ENCODE measurements at regions not wholly inside any gene's neighbourhood (a gene's known extent, or its start where the extent isn't known, plus 50 kb on each side); places are given as distances from the start of the nearest gene placed in this dataset.

- Histone ChIP-seq H3K4me1 (ENCODE audit: low read depth) (no peaks in the 10 kb centered on the region), H3K36me3 (ENCODE audit: low read depth) (no peaks in the 10 kb centered on the region), H3K4me3 (no peak overlapping the region), H3K9me3 (no peaks in the 10 kb centered on the region)
- intact Hi-C loops (cut with DNase I, micrococcal nuclease): no loop called here
- DNase-seq (no peak), ATAC-seq (no peak)
- TF ChIP-seq, protein P1, sequence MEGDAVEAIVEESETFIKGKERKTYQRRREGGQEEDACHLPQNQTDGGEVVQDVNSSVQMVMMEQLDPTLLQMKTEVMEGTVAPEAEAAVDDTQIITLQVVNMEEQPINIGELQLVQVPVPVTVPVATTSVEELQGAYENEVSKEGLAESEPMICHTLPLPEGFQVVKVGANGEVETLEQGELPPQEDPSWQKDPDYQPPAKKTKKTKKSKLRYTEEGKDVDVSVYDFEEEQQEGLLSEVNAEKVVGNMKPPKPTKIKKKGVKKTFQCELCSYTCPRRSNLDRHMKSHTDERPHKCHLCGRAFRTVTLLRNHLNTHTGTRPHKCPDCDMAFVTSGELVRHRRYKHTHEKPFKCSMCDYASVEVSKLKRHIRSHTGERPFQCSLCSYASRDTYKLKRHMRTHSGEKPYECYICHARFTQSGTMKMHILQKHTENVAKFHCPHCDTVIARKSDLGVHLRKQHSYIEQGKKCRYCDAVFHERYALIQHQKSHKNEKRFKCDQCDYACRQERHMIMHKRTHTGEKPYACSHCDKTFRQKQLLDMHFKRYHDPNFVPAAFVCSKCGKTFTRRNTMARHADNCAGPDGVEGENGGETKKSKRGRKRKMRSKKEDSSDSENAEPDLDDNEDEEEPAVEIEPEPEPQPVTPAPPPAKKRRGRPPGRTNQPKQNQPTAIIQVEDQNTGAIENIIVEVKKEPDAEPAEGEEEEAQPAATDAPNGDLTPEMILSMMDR (IDR thresholded peaks at IDR 0.05): no peak
These were observed 450.1 kb downstream of the METTL4 start for GRCh38 chr18:2121224-2121623.

- Histone ChIP-seq H3K4me1 (ENCODE audit: low read depth) (no peaks in the 10 kb centered on the region), H3K9me3 (no peaks in the 10 kb centered on the region), H3K4me3 (no peak overlapping the region), H3K36me3 (ENCODE audit: low read depth) (no peaks in the 10 kb centered on the region)
- intact Hi-C loops (cut with DNase I, micrococcal nuclease): no loop called here
- ATAC-seq: no peak
- no peak for DNase-seq
- TF ChIP-seq, protein P1 (IDR thresholded peaks at IDR 0.05): no peak
These were observed 448.2 kb downstream of the METTL4 start for GRCh38 chr18:2123077-2123476.

DNA sequence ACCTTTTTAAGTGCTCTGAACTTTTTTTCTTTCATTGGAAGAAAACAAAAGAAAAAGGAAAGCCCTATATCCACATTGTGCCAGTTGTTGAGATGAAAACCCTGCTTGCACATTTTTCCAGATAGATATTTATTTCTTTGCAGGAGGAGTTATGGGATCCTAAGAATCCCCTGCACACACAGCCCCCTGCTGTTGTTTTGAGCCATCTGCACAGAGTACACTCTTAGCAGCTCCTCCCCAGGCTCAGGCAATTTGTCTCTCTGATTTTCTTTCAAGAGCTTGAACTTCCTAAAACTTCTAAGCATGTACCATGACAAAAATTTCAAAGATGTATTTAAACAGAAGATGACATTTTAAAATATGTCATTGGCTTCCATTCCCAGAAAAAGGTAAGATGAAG, 436.9 kb downstream of the METTL4 start:
- Histone ChIP-seq H3K4me1 (ENCODE audit: low read depth) (no peaks in the 10 kb centered on the region), H3K9me3 (no peaks in the 10 kb centered on the region), H3K4me3 (no peak overlapping the region), H3K36me3 (ENCODE audit: low read depth) (no peaks in the 10 kb centered on the region)
- TF ChIP-seq, protein P1 (IDR thresholded peaks at IDR 0.05): no peak
- no peak for DNase-seq
- intact Hi-C loops (cut with DNase I, micrococcal nuclease): no loop called here
- no peak for ATAC-seq

DNA sequence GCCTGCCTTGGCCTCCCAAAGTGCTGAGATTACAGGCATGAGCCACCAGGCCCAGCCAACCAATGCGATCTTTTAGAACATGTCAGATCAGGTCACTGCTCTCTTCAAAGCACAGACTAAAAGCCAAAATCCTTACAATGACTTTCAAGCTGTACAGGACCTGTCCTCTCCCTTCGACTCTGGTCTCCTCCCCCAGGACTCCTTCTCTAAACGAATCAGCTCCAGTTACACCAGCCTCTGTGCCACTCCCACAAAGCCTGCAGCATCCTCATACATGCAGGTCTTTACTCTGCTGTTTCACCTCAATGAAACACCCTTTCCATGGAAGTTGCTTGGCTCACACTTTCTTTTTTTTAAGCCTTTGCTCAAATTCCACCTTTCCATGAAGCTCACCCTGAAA, 436.0 kb downstream of the METTL4 start:
- ATAC-seq (no peak), DNase-seq (no peak)
- intact Hi-C loops (cut with DNase I, micrococcal nuclease): no loop called here
- no peak overlapping the region for H3K4me3 ChIP-seq
- H3K9me3 ChIP-seq: no peaks in the 10 kb centered on the region
- TF ChIP-seq, protein P1 (IDR thresholded peaks at IDR 0.05): no peak
- no peaks in the 10 kb centered on the region for H3K4me1 ChIP-seq (ENCODE audit: low read depth)
- H3K36me3 ChIP-seq (ENCODE audit: low read depth): no peaks in the 10 kb centered on the region

- Histone ChIP-seq H3K4me1 (ENCODE audit: low read depth) (no peaks in the 10 kb centered on the region), H3K36me3 (ENCODE audit: low read depth) (no peaks in the 10 kb centered on the region), H3K4me3 (no peak overlapping the region), H3K9me3 (no peaks in the 10 kb centered on the region)
- DNase-seq (no peak), ATAC-seq (no peak)
- intact Hi-C loops (cut with DNase I, micrococcal nuclease): no loop called here
- TF ChIP-seq, protein P1 (IDR thresholded peaks at IDR 0.05): no peak
These were observed 432.8 kb downstream of the METTL4 start for GRCh38 chr18:2138552-2138951.

GRCh38 chr18:2139691-2140090, 431.6 kb downstream of the METTL4 start:
- H3K36me3 ChIP-seq (ENCODE audit: low read depth): no peaks in the 10 kb centered on the region
- no peaks in the 10 kb centered on the region for H3K4me1 ChIP-seq (ENCODE audit: low read depth)
- intact Hi-C loops (cut with DNase I, micrococcal nuclease): no loop called here
- TF ChIP-seq, protein P1 (IDR thresholded peaks at IDR 0.05): no peak
- ATAC-seq: no peak
- H3K4me3 ChIP-seq: no peak overlapping the region
- DNase-seq: no peak
- no peaks in the 10 kb centered on the region for H3K9me3 ChIP-seq

Measured in mucosa of descending colon (tissue), 3 donors.